DND-41 (cell line): ENCODE measurements at regions not wholly inside any gene's neighbourhood (a gene's known extent, or its start where the extent isn't known, plus 50 kb on each side); places are given as distances from the start of the nearest gene placed in this dataset.

Experiments
- EZH2 ChIP-seq: IDR thresholded peaks from 3 replicates; pipeline ENCODE4 v1.6.1; 2012; ENCODE audit warnings: borderline replicate concordance, low read depth, mild to moderate bottlenecking, moderate library complexity, low read length, inconsistent platforms; ENCODE audit not compliant: severe bottlenecking
- TF ChIP-seq, protein P1 (sequence below): IDR thresholded peaks from 2 replicates; pipeline ENCODE4 v1.5.1; 2012; ENCODE audit warnings: borderline replicate concordance, low read length, moderate library complexity, mild to moderate bottlenecking; ENCODE audit not compliant: poor library complexity, severe bottlenecking; ENCODE audit errors: extremely low read depth

DNA sequence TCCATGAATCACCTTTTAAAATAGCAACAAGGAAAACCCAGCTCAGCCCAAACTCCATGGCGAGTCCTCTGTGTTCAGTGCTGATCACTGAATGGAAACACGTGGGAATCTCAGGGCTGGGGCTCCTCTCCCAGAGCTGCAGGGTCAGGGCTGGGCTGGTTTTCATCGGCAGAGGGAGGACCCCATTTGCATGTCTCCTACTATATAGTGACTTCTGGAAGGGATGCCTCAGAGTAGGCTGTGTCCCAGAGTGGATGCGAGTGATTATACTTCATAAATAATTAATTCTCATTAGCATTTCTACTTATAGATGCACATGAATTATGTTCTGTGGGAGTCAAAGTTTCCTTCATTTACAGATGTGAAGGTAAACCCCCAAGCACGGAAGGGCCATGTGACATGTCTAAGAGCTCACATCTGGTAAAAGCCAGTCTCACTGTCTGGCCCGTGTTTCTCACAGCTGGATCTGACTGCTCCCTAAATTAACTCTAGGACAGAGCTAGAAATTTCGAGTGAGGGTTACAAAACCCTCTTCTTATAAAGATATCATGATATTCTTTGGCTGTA lies 685.0 kb downstream of the TMEM121 start:
- TF ChIP-seq, protein P1, sequence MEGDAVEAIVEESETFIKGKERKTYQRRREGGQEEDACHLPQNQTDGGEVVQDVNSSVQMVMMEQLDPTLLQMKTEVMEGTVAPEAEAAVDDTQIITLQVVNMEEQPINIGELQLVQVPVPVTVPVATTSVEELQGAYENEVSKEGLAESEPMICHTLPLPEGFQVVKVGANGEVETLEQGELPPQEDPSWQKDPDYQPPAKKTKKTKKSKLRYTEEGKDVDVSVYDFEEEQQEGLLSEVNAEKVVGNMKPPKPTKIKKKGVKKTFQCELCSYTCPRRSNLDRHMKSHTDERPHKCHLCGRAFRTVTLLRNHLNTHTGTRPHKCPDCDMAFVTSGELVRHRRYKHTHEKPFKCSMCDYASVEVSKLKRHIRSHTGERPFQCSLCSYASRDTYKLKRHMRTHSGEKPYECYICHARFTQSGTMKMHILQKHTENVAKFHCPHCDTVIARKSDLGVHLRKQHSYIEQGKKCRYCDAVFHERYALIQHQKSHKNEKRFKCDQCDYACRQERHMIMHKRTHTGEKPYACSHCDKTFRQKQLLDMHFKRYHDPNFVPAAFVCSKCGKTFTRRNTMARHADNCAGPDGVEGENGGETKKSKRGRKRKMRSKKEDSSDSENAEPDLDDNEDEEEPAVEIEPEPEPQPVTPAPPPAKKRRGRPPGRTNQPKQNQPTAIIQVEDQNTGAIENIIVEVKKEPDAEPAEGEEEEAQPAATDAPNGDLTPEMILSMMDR: no peak
- TF ChIP-seq EZH2: no peak
